Activated B cell treated with CpG ODN at 0.5 μM for 24 hours (primary cell): ENCODE measurements at regions not wholly inside any gene's neighbourhood (a gene's known extent, or its start where the extent isn't known, plus 50 kb on each side); places are given as distances from the start of the nearest gene placed in this dataset.

Experiments used
- ATAC-seq: fragments of 200-7000 bp; cut with Tn5 transposase; one replicate; pipeline ENCODE4 v1.10.0; 2021; ENCODE audit warnings: low read depth, mild to moderate bottlenecking, moderate library complexity
- CTCF ChIA-PET: fragments of 350-600 bp; sonication (Branson Sonifier 250); formaldehyde crosslinking; loops from one replicate; lab custom pipeline; 2021; ENCODE audit warnings: antibody characterized with exemption; lab: Charles Lee
- POLR2A ChIA-PET: fragments of 350-600 bp; sonication (Branson Sonifier 250); formaldehyde crosslinking; loops from one replicate; lab custom pipeline; 2021; ENCODE audit warnings: antibody characterized with exemption; lab: Charles Lee
- DNase-seq: peaks from one replicate; pipeline ENCODE4 v3.0.0; 2022
- H3K27ac Mint-ChIP-seq: one replicate; pipeline ENCODE4 v1.8.0; 2020; ENCODE audit warnings: mixed read lengths
- H3K27me3 Mint-ChIP-seq: one replicate; pipeline ENCODE4 v1.8.0; 2021; ENCODE audit warnings: mixed read lengths
- H3K36me3 Mint-ChIP-seq: one replicate; pipeline ENCODE4 v1.8.0; 2021; ENCODE audit warnings: low read depth, mixed read lengths
- H3K4me1 Mint-ChIP-seq: one replicate; pipeline ENCODE4 v1.8.0; 2021; ENCODE audit warnings: mixed read lengths
- H3K4me3 Mint-ChIP-seq: one replicate; pipeline ENCODE4 v1.8.0; 2020; ENCODE audit warnings: mild to moderate bottlenecking, mixed read lengths
- H3K9me3 Mint-ChIP-seq: one replicate; pipeline ENCODE4 v1.8.0; 2020; ENCODE audit warnings: mixed read lengths
- CTCF ChIP-seq: fragments of 200-600 bp; IDR thresholded peaks from one replicate; pipeline ENCODE4 v1.8.0; 2022; ENCODE audit warnings: antibody characterized with exemption, mild to moderate bottlenecking
- intact Hi-C: fragments of 100-400 bp; cut with micrococcal nuclease; formaldehyde crosslinking; loops from one replicate; pipeline ENCODE4 v1.15.1; 2024

- intact Hi-C loops, result no loop called here
- Mint-ChIP-seq H3K9me3 (no peaks in the 10 kb centered on the region), H3K27me3 (no peaks in the 10 kb centered on the region), H3K36me3 (no peaks in the 10 kb centered on the region), H3K27ac (no peak overlapping the region), H3K4me3 (peak overlapping the region; percentile 28), H3K4me1 (peaks cover 14% of the 10 kb centered on the region)
- ChIA-PET POLR2A (no interaction called here), CTCF (no interaction called here)
- no peak for DNase-seq
- TF ChIP-seq CTCF, result no peak
- no peak for ATAC-seq
Measured at GRCh38 chr20:25749649-25750048, 53.0 kb upstream of the ZNF337 start.
